ENCODE measurements at regions not wholly inside any gene's neighbourhood (a gene's known extent, or its start where the extent isn't known, plus 50 kb on each side); places are given as distances from the start of the nearest gene placed in this dataset.

DNA sequence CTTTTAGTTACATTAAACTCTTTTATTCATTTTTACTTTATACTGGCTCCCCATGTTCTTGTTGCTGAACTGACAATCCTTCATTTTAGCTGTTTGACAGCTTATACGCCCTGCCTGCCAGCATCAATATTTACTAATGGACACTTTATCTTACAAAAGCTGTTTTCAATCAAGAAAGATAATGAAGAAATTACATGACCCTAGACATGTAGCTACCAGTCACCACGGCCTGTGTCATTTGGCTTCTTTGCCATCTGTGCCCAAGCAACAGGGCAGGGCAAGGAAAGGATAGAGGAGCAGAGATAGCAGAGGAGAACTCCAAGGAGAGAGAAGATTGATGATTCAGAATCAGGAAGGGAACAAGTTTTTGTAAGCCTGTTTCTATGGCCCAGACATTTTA lies 647.3 kb downstream of the BRINP1 start:
- SMC1A ChIA-PET (ENCODE audit: uncharacterized antibody, unreplicated experiment) = interaction anchor here (0.6 to 1.1 kb wide), 2 partner anchors 15 to 21 kb away, joined by 3 read pairs; no protein-coding TSS in a partner anchor
- Histone ChIP-seq H3K4me2 (ENCODE audit: control insufficient read depth, insufficient read depth) (no peak overlapping the region), H2AFZ (ENCODE audit: control insufficient read depth, low read depth, low read length) (no peak overlapping the region), H3K36me3 (ENCODE audit: control insufficient read depth in 2 of 2, insufficient read depth in 2 of 2, low read length in 1 of 2) (no peaks in the 10 kb centered on the region), H3K27me3 (replicated peaks in 1 of 2; ENCODE audit: control insufficient read depth in 2 of 2, insufficient read depth in 2 of 2, low read length in 1 of 2) (no peaks in the 10 kb centered on the region), H3K4me3 (no peak overlapping the region), H3K27ac (ENCODE audit: control insufficient read depth, insufficient read depth) (no peak overlapping the region), H3K9me3 (replicated peaks; ENCODE audit: control insufficient read depth, insufficient read depth, low read length) (no peaks in the 10 kb centered on the region), H3K4me1 (ENCODE audit: control insufficient read depth, insufficient read depth, low read length) (no peaks in the 10 kb centered on the region), H3K79me2 (ENCODE audit: control insufficient read depth, insufficient read depth, low read length) (no peaks in the 10 kb centered on the region), H3K9ac (ENCODE audit: control insufficient read depth, insufficient read depth, low read length) (no peak overlapping the region), H4K20me1 (ENCODE audit: control insufficient read depth, insufficient read depth) (no peaks in the 10 kb centered on the region)
- CTCF ChIA-PET = no interaction called here
- 0% methylated on average over 2 of the region's 2 CpGs for WGBS (ENCODE audit: insufficient coverage, insufficient replicate concordance, low lambda C conversion rate, missing lambda C conversion rate)
- ATAC-seq = no peak
- intact Hi-C loops (cut with micrococcal nuclease; ENCODE audit: unreplicated experiment) (no loop called here), in situ Hi-C loops (cut with MboI) (no loop called here)
- no peak for DNase-seq (ENCODE audit: low read depth, low spot score)
- POLR2A ChIA-PET = no interaction called here
- RAD21 ChIA-PET (ENCODE audit: unreplicated experiment) = no interaction called here
- FAIRE-seq = no peak
- TF ChIP-seq ESRRA (IDR thresholded peaks at IDR 0.05; ENCODE audit: low read length) (no peak), CHD1 (IDR thresholded peaks at IDR 0.05; ENCODE audit: low read depth, low read length) (no peak), TCF3 (IDR thresholded peaks at IDR 0.05; ENCODE audit: borderline replicate concordance, insufficient read depth, low read depth, low read length) (no peak), KDM1A (IDR thresholded peaks at IDR 0.05; ENCODE audit: borderline replicate concordance) (no peak), STAT3 (IDR thresholded peaks at IDR 0.05; ENCODE audit: low read depth, low read length) (no peak), JUND (IDR thresholded peaks at IDR 0.05; ENCODE audit: low read depth, low read length) (no peak), HCFC1 (IDR thresholded peaks at IDR 0.05; ENCODE audit: low read length) (no peak), SUPT20H (IDR thresholded peaks at IDR 0.05; ENCODE audit: borderline replicate concordance, control insufficient read depth, low read depth, low read length) (no peak), CBFB (IDR thresholded peaks at IDR 0.05; ENCODE audit: low read depth) (no peak), ASH2L (IDR thresholded peaks at IDR 0.05; ENCODE audit: borderline replicate concordance, low read depth) (no peak)
- TF ChIP-seq, protein P1, sequence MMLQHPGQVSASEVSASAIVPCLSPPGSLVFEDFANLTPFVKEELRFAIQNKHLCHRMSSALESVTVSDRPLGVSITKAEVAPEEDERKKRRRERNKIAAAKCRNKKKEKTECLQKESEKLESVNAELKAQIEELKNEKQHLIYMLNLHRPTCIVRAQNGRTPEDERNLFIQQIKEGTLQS (IDR thresholded peaks at IDR 0.05; ENCODE audit: borderline replicate concordance, extremely low read depth, low read depth, low read length) = no peak
- TF ChIP-seq, protein P2, sequence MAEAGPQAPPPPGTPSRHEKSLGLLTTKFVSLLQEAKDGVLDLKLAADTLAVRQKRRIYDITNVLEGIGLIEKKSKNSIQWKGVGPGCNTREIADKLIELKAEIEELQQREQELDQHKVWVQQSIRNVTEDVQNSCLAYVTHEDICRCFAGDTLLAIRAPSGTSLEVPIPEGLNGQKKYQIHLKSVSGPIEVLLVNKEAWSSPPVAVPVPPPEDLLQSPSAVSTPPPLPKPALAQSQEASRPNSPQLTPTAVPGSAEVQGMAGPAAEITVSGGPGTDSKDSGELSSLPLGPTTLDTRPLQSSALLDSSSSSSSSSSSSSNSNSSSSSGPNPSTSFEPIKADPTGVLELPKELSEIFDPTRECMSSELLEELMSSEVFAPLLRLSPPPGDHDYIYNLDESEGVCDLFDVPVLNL (IDR thresholded peaks at IDR 0.05; ENCODE audit: low read depth, low read length) = no peak
- TF ChIP-seq, protein P3, sequence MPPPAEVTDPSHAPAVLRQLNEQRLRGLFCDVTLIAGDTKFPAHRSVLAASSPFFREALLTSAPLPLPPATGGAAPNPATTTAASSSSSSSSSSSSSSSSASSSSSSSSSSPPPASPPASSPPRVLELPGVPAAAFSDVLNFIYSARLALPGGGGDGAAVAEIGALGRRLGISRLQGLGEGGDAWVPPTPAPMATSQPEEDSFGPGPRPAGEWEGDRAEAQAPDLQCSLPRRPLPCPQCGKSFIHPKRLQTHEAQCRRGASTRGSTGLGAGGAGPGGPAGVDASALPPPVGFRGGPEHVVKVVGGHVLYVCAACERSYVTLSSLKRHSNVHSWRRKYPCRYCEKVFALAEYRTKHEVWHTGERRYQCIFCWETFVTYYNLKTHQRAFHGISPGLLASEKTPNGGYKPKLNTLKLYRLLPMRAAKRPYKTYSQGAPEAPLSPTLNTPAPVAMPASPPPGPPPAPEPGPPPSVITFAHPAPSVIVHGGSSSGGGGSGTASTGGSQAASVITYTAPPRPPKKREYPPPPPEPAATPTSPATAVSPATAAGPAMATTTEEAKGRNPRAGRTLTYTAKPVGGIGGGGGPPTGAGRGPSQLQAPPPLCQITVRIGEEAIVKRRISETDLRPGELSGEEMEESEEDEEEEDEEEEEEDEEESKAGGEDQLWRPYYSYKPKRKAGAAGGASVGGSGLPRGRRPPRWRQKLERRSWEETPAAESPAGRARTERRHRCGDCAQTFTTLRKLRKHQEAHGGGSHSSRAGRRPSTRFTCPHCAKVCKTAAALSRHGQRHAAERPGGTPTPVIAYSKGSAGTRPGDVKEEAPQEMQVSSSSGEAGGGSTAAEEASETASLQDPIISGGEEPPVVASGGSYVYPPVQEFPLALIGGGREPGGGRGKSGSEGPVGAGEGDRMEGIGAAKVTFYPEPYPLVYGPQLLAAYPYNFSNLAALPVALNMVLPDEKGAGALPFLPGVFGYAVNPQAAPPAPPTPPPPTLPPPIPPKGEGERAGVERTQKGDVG (CRISPR knock-in tag; IDR thresholded peaks at IDR 0.05) = no peak
- TF ChIP-seq, protein P4, sequence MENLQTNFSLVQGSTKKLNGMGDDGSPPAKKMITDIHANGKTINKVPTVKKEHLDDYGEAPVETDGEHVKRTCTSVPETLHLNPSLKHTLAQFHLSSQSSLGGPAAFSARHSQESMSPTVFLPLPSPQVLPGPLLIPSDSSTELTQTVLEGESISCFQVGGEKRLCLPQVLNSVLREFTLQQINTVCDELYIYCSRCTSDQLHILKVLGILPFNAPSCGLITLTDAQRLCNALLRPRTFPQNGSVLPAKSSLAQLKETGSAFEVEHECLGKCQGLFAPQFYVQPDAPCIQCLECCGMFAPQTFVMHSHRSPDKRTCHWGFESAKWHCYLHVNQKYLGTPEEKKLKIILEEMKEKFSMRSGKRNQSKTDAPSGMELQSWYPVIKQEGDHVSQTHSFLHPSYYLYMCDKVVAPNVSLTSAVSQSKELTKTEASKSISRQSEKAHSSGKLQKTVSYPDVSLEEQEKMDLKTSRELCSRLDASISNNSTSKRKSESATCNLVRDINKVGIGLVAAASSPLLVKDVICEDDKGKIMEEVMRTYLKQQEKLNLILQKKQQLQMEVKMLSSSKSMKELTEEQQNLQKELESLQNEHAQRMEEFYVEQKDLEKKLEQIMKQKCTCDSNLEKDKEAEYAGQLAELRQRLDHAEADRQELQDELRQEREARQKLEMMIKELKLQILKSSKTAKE (IDR thresholded peaks at IDR 0.05; ENCODE audit: low read depth, poor library complexity, severe bottlenecking) = no peak
- BruUV-seq (replicated peaks) = no TSS peak

Measured in GM12878 (cell line).